Ascending aorta (tissue), 2 donors: ENCODE measurements at regions not wholly inside any gene's neighbourhood (a gene's known extent, or its start where the extent isn't known, plus 50 kb on each side); places are given as distances from the start of the nearest gene placed in this dataset.

Experiments
- DNase-seq, 2 donors: peaks; one replicate each; pipeline ENCODE4 v3.0.0-alpha.2; 2019; ENCODE audit warnings: low spot score in 2 of 2
- H3K27ac ChIP-seq, 2 donors: fragments of 200-600 bp; sonication (generic); one replicate each; pipeline ENCODE4 v1.5.1; 2016 to 2017; ENCODE audit warnings: mild to moderate bottlenecking in 1 of 2
- H3K27me3 ChIP-seq: fragments of 200-600 bp; sonication (generic); one replicate; pipeline ENCODE4 v1.5.1; 2017
- H3K36me3 ChIP-seq, 2 donors: fragments of 200-600 bp; sonication (generic); one replicate each; pipeline ENCODE4 v1.5.1; 2016
- H3K4me1 ChIP-seq, 2 donors: fragments of 200-600 bp; sonication (generic); one replicate each; pipeline ENCODE4 v1.5.1; 2016 to 2017; ENCODE audit warnings: mild to moderate bottlenecking in 1 of 2
- H3K4me3 ChIP-seq, 2 donors: fragments of 200-600 bp; sonication (generic); one replicate each; pipeline ENCODE4 v1.5.1; 2016 to 2017; ENCODE audit warnings: mild to moderate bottlenecking in 1 of 2
- H3K9me3 ChIP-seq, 2 donors: fragments of 200-600 bp; sonication (generic); one replicate each; pipeline ENCODE4 v1.5.1; 2016
- CTCF ChIP-seq, 3 experiments: fragments of 200-600 bp in 2 of 3; fragments of 450-650 bp in 1 of 3; sonication (generic) in 2 of 3; IDR thresholded peaks; one replicate each; pipeline ENCODE4 v1.5.1; 2016 to 2019; ENCODE audit warnings: antibody characterized with exemption in 3 of 3, mild to moderate bottlenecking in 1 of 3, moderate library complexity in 1 of 3
- intact Hi-C: fragments of 100-400 bp; cut with DNase I; formaldehyde crosslinking; loops from one replicate; pipeline ENCODE4 v1.15.1; 2023

DNA sequence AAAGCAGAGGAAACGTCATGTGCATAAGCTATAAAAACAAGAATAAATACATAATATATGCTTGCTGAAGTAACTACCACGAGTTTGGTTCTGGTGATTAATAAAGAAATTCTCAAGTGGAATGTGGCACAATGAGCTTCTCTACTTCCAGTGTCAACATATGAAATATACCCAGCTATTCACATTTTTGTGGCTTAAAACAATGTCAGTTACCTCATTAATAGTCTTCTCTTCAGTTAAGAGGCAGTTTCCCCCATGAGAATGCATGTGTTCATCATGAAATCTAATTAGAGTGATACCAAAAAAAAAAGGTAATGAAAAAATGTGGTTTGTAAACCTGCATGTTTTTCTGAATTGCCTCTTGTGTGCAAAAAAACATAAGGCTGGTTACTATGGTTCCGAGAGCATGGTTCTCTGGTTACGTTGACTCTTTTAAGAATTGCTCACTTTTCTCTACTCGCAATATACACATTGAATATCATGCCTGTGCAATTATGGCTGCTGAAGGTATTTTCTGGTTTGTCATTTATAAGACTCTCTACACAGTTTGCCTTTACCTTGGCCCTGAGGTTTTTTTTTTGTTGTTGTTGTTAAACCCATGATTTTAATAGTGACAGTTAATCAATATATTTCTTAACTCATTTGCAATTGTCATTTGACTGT lies 108.2 kb downstream of the PCDH7 start:
- Histone ChIP-seq H3K9me3 (no peaks in the 10 kb centered on the region), H3K27me3 (no peaks in the 10 kb centered on the region), H3K27ac (no peak overlapping the region), H3K36me3 (no peaks in the 10 kb centered on the region), H3K4me3 (no peak overlapping the region), H3K4me1 (peaks cover 0 to 23% of the 10 kb centered on the region in 2 donors)
- DNase-seq = no peak
- TF ChIP-seq CTCF (IDR thresholded peaks at IDR 0.05) = no peak
- intact Hi-C loops = no loop called here

GRCh38 chr4:30832639-30833038 lies 112.5 kb downstream of the PCDH7 start:
- no peak for TF ChIP-seq CTCF (IDR thresholded peaks at IDR 0.05)
- no peaks in the 10 kb centered on the region for H3K27me3 ChIP-seq
- no peak overlapping the region for H3K27ac ChIP-seq
- no peak overlapping the region for H3K4me3 ChIP-seq
- peaks cover 6 to 23% of the 10 kb centered on the region in 2 donors for H3K4me1 ChIP-seq
- intact Hi-C loops = no loop called here
- DNase-seq = no peak
- no peaks in the 10 kb centered on the region for H3K9me3 ChIP-seq
- H3K36me3 ChIP-seq = no peaks in the 10 kb centered on the region

DNA sequence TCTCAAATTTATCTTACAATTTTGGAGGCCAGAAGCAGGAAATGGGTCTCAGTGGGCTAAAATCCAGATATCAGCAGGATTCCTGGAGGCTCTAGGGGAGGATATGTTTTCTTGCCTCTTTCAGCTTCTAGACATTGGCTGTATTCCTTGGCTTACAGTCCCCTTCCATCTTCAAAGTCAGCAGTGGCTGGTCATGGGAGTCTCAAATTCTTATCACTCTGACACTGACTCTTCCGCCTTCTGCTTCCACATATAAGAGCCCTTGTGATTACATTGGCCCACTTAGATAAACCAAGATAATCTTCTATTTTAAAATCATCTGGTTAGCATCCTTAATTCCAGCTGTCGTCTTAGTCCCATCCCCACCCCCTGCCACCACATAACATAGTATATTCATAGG lies 113.0 kb downstream of the PCDH7 start:
- no peak for DNase-seq
- Histone ChIP-seq H3K4me1 (peaks cover 6 to 22% of the 10 kb centered on the region in 2 donors), H3K27me3 (no peaks in the 10 kb centered on the region), H3K4me3 (no peak overlapping the region), H3K27ac (no peak overlapping the region), H3K36me3 (no peaks in the 10 kb centered on the region), H3K9me3 (no peaks in the 10 kb centered on the region)
- intact Hi-C loops = no loop called here
- no peak for TF ChIP-seq CTCF (IDR thresholded peaks at IDR 0.05)

DNA sequence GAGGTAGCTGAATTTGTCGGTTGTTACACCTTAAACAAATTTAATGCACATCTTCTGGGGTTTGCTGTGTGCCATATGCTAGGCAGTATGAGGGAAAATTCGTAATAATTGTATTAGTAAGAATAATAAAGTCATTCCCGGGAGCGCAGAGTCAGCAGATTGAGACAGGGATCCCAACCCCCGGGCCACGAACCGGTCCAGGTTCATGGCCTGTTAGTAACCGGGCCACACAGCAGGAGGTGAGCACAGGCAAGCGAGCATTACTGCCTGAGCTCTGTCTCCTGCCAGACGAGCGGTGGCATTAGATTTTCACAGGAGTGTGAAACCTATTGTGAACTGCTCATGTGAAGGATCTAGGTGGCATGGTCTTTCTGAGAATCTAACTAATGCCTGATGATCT lies 114.9 kb downstream of the PCDH7 start:
- H3K36me3 ChIP-seq = no peaks in the 10 kb centered on the region
- no peak for DNase-seq
- H3K4me1 ChIP-seq = peaks cover 6 to 24% of the 10 kb centered on the region in 2 donors
- H3K27ac ChIP-seq = no peak overlapping the region
- H3K9me3 ChIP-seq = no peaks in the 10 kb centered on the region
- no peaks in the 10 kb centered on the region for H3K27me3 ChIP-seq
- intact Hi-C loops = no loop called here
- no peak for TF ChIP-seq CTCF (IDR thresholded peaks at IDR 0.05)
- no peak overlapping the region for H3K4me3 ChIP-seq

DNA sequence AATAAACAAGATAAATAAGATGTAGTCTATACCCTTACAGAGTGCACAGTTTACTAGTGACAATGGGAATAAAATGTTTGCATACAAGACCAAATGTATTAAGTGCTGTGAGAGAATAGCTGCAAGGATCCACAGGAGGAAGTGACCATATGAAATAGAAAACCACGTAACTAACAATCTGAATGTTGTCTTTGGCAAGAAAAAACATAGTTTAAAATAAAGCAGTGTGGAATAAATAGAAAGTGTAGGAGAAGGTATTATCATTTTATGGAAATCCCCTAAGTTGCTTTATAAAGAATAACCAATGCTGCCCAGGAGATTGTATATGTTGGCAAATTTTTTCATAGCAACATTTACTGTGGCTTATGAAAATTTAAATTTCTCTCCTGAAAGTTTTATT lies 116.1 kb downstream of the PCDH7 start:
- Histone ChIP-seq H3K4me3 (no peak overlapping the region), H3K4me1 (peaks cover 6 to 24% of the 10 kb centered on the region in 2 donors), H3K36me3 (no peaks in the 10 kb centered on the region), H3K27ac (no peak overlapping the region), H3K27me3 (no peaks in the 10 kb centered on the region), H3K9me3 (no peaks in the 10 kb centered on the region)
- DNase-seq = no peak
- intact Hi-C loops = no loop called here
- TF ChIP-seq CTCF (IDR thresholded peaks at IDR 0.05) = no peak

DNA sequence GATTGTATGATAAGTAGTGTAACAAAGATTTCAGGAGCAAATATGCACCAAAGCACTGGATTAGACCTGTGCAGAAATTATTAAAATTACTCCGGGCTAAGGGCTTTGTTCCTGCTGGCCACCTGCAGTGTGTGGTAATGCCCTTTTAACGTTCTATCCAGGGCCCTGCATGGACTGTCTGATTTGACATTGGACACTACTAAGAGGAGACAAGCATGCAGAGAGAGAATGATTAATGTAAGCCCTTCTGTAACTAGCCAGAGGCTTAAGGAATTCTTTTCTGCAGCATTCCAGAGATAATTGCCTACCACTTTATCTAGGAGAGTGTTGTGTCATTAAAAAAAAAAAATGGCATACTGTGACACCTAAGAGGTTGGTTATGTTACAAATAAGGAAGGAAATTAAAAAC lies 117.0 kb downstream of the PCDH7 start:
- H3K27ac ChIP-seq = no peak overlapping the region

More for the DNA sequence above, 117.0 kb downstream of the PCDH7 start:
- peaks cover 6 to 28% of the 10 kb centered on the region in 2 donors for H3K4me1 ChIP-seq
- no peak overlapping the region for H3K4me3 ChIP-seq
- intact Hi-C loops = no loop called here
- no peak for DNase-seq
- H3K9me3 ChIP-seq = no peaks in the 10 kb centered on the region
- TF ChIP-seq CTCF (IDR thresholded peaks at IDR 0.05) = no peak
- H3K27me3 ChIP-seq = no peaks in the 10 kb centered on the region
- no peaks in the 10 kb centered on the region for H3K36me3 ChIP-seq
